ENCODE measurements at regions not wholly inside any gene's neighbourhood (a gene's known extent, or its start where the extent isn't known, plus 50 kb on each side); places are given as distances from the start of the nearest gene placed in this dataset.

DNA sequence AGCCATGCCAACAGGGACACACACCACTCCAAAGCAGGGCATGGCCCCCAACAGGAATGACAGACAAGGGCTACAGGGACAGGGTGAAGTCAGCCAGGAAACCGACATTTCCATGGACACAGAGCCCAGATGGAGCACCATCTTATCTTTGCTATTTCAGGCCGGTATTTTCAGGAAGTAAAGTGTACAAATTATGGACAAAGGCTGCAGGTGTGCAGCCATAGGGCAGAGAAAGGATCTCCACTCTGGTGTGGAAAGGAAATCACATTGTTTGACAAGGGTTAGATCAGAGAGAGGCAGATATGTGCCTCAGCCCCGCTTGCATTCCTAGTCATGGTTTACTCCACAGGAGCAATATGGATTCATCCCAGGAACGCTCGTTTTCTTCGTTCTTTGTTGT is 81.7 kb upstream of the SLC22A23 start:
- H4K91ac ChIP-seq (ENCODE audit: insufficient read depth, low read depth, low read length) = no peak overlapping the region
- no peaks in the 10 kb centered on the region for H3K4me1 ChIP-seq (ENCODE audit: control insufficient read depth, insufficient read depth, low read length)
- no peak overlapping the region for H3K4ac ChIP-seq (ENCODE audit: low read depth, low read length)
- H3K27me3 ChIP-seq (ENCODE audit: control insufficient read depth, insufficient read depth, low read length) = peaks cover 57% of the 10 kb centered on the region
- no peak overlapping the region for H2BK20ac ChIP-seq (ENCODE audit: low read depth, low read length)
- no peak overlapping the region for H3K27ac ChIP-seq (ENCODE audit: insufficient read depth, low read length)
- intact Hi-C loops (cut with micrococcal nuclease) = no loop called here
- H4K20me1 ChIP-seq (ENCODE audit: insufficient read depth, low read length) = no peaks in the 10 kb centered on the region
- H3K4me2 ChIP-seq (ENCODE audit: low read depth, low read length) = no peak overlapping the region
- WGBS, 2 experiments (ENCODE audit: extremely low coverage in 2 of 2, insufficient read length in 1 of 2) = 74% methylated on average over 2 of the region's 6 CpGs; no CpG with 5 or more reads in 1 of the 2 experiments
- DNase-seq (no peak), ATAC-seq (ENCODE audit: low read depth) (no peak)
- dilution Hi-C loops (cut with HindIII; ENCODE audit: low sequenced_read_pairs, unreplicated experiment) = no loop called here
- no peaks in the 10 kb centered on the region; the same call in 1 of the 2 replicates for H3K9me3 ChIP-seq (ENCODE audit: control insufficient read depth, insufficient read depth, low read length)
- no peak overlapping the region for H3K23ac ChIP-seq (ENCODE audit: low read depth, low read length)
- no peaks in the 10 kb centered on the region for H3K9me1 ChIP-seq (ENCODE audit: insufficient read depth, low read length)
- H2AK9ac ChIP-seq (replicated peaks; ENCODE audit: low read depth, low read length, poor library complexity) = no peak overlapping the region
- no peak overlapping the region for H2BK120ac ChIP-seq (ENCODE audit: low read depth, low read length)
- H3K14ac ChIP-seq (replicated peaks; ENCODE audit: low read depth, low read length) = no peak overlapping the region
- no peak overlapping the region for H2BK15ac ChIP-seq (ENCODE audit: low read depth, low read length)
- no peaks in the 10 kb centered on the region for H3K36me3 ChIP-seq (ENCODE audit: control insufficient read depth, insufficient read depth, low read length)
- TF ChIP-seq RFX5 (IDR thresholded peaks at IDR 0.05; ENCODE audit: low read depth, low read length) (no peak), ELK1 (IDR thresholded peaks at IDR 0.05; ENCODE audit: borderline replicate concordance, low read depth, low read length) (no peak), RCOR1 (IDR thresholded peaks at IDR 0.05; ENCODE audit: insufficient replicate concordance, low read length) (no peak), SMC3 (IDR thresholded peaks at IDR 0.05; ENCODE audit: low read depth, low read length) (no peak), FOS (IDR thresholded peaks at IDR 0.05; ENCODE audit: low read depth, low read length) (no peak), CHD1 (IDR thresholded peaks at IDR 0.05; ENCODE audit: low read depth, low read length) (no peak), RAD21 (IDR thresholded peaks at IDR 0.05; ENCODE audit: low read length) (no peak), CEBPB (IDR thresholded peaks at IDR 0.05; ENCODE audit: low read depth, low read length) (no peak), MAFK (IDR thresholded peaks at IDR 0.05; ENCODE audit: low read depth, low read length) (no peak), BHLHE40 (IDR thresholded peaks at IDR 0.05; ENCODE audit: low read depth, low read length) (no peak), NFE2L2 (IDR thresholded peaks at IDR 0.05; ENCODE audit: low read depth, low read length) (no peak), CTCF (conservative IDR thresholded peaks at IDR 0.05; ENCODE audit: low read depth, low read length) (no peak), MXI1 (IDR thresholded peaks at IDR 0.05; ENCODE audit: borderline replicate concordance, low read depth, low read length) (no peak), POLR2A (IDR thresholded peaks at IDR 0.05; ENCODE audit: low read depth, low read length) (no peak), MAZ (IDR thresholded peaks at IDR 0.05; ENCODE audit: borderline replicate concordance, low read depth, low read length) (no peak)
- TF ChIP-seq, protein P1, sequence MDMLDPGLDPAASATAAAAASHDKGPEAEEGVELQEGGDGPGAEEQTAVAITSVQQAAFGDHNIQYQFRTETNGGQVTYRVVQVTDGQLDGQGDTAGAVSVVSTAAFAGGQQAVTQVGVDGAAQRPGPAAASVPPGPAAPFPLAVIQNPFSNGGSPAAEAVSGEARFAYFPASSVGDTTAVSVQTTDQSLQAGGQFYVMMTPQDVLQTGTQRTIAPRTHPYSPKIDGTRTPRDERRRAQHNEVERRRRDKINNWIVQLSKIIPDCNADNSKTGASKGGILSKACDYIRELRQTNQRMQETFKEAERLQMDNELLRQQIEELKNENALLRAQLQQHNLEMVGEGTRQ (IDR thresholded peaks at IDR 0.05; ENCODE audit: low read depth, low read length) = no peak
- POLR2A ChIA-PET (ENCODE audit: unreplicated experiment) = no interaction called here
- no peak overlapping the region for H3K4me3 ChIP-seq (ENCODE audit: insufficient read depth, low read depth, low read length)
- BruUV-seq (replicated peaks) = no TSS peak
- CTCF ChIA-PET = no interaction called here
- in situ Hi-C loops (cut with MboI; ENCODE audit: low sequenced_read_pairs) = no loop called here
- no peak overlapping the region for H4K8ac ChIP-seq (ENCODE audit: low read depth in 2 of 2, low read length in 2 of 2)
- no peak overlapping the region for H2BK5ac ChIP-seq (ENCODE audit: low read depth, low read length, poor library complexity, severe bottlenecking)
- H2AFZ ChIP-seq (replicated peaks; ENCODE audit: low read length, poor library complexity) = no peak overlapping the region
- H3K79me1 ChIP-seq (ENCODE audit: low read depth in 1 of 2, low read length in 2 of 2) = no peaks in the 10 kb centered on the region
- no peak overlapping the region for H3K56ac ChIP-seq (ENCODE audit: extremely low read depth, insufficient read depth, low read length)
- no peak overlapping the region for H2AK5ac ChIP-seq (ENCODE audit: low read depth, low read length)
- no peak overlapping the region for H3K18ac ChIP-seq (ENCODE audit: low read depth, low read length)
- no peak overlapping the region for H4K5ac ChIP-seq (ENCODE audit: low read depth, low read length)
- H3K9ac ChIP-seq (ENCODE audit: low read depth, low read length) = no peak overlapping the region
